Hepatocyte (in vitro differentiated cells): ENCODE measurements at regions not wholly inside any gene's neighbourhood (a gene's known extent, or its start where the extent isn't known, plus 50 kb on each side); places are given as distances from the start of the nearest gene placed in this dataset.

Experiments used
- CTCF ChIP-seq: fragments of 200-600 bp; sonication (generic); IDR thresholded peaks from 2 replicates; pipeline ENCODE4 v1.5.1; 2016; ENCODE audit warnings: antibody characterized with exemption, mild to moderate bottlenecking; ENCODE audit not compliant: poor library complexity
- EZH2 ChIP-seq: fragments of 200-600 bp; sonication (generic); IDR thresholded peaks from 2 replicates; pipeline ENCODE4 v1.6.1; 2016; ENCODE audit warnings: antibody characterized with exemption, mild to moderate bottlenecking, borderline replicate concordance
- EZH2phosphoT487 ChIP-seq: fragments of 200-600 bp; sonication (generic); IDR thresholded peaks from one replicate; pipeline ENCODE4 v1.6.1; 2018; ENCODE audit warnings: antibody characterized with exemption, mild to moderate bottlenecking, low read depth, moderate library complexity; ENCODE audit not compliant: unreplicated experiment, severe bottlenecking

- TF ChIP-seq CTCF (no peak), EZH2phosphoT487 (no peak), EZH2 (no peak)
Measured at GRCh38 chr22:27134315-27134701, 476.9 kb downstream of the MIAT start.
